Glutamatergic neuron (in vitro differentiated cells): ENCODE measurements at regions not wholly inside any gene's neighbourhood (a gene's known extent, or its start where the extent isn't known, plus 50 kb on each side); places are given as distances from the start of the nearest gene placed in this dataset.

ENCODE experiments used
- DNase-seq: peaks from one replicate; pipeline ENCODE4 v3.0.0; 2022
- H3K27ac Mint-ChIP-seq: one replicate; pipeline ENCODE4 v1.8.0; 2020; ENCODE audit warnings: mild to moderate bottlenecking, mixed read lengths, inconsistent platforms; ENCODE audit not compliant: unreplicated experiment
- H3K27me3 Mint-ChIP-seq: one replicate; pipeline ENCODE4 v1.8.0; 2020; ENCODE audit warnings: mild to moderate bottlenecking, moderate library complexity, mixed read lengths, inconsistent platforms; ENCODE audit not compliant: unreplicated experiment
- H3K36me3 Mint-ChIP-seq: one replicate; pipeline ENCODE4 v1.8.0; 2020; ENCODE audit warnings: mild to moderate bottlenecking, mixed read lengths, inconsistent platforms; ENCODE audit not compliant: unreplicated experiment
- H3K4me1 Mint-ChIP-seq: one replicate; pipeline ENCODE4 v1.8.0; 2020; ENCODE audit warnings: mild to moderate bottlenecking, low read depth, mixed read lengths, inconsistent platforms; ENCODE audit not compliant: unreplicated experiment
- H3K4me3 Mint-ChIP-seq: one replicate; pipeline ENCODE4 v1.8.0; 2020; ENCODE audit warnings: mild to moderate bottlenecking, mixed read lengths, inconsistent platforms; ENCODE audit not compliant: unreplicated experiment
- H3K9me3 Mint-ChIP-seq: one replicate; pipeline ENCODE4 v1.8.0; 2020; ENCODE audit warnings: mild to moderate bottlenecking, moderate library complexity, mixed read lengths, inconsistent platforms; ENCODE audit not compliant: unreplicated experiment
- CTCF ChIP-seq: fragments of 200-600 bp; sonication (generic); IDR thresholded peaks from one replicate; pipeline ENCODE4 v1.5.0; 2021; ENCODE audit not compliant: partially characterized antibody, unreplicated experiment

DNA sequence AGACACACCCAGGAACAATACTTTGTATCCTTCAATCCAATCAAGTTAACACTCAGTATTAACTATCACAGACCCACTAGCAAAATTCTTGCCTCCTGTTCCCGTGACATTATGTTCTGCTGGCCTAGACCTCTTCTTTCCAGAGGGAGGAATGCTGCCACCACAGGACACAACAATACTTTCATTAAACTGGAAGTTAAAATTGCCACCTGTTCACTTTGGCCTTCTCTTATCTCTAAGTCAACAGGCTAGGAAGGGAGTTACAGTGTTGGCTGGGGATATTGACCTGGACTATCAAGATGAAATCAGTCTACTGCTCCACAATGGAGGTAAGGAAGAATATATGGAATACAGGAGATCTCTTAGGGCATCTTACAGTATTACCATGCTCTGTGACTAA lies 1000.4 kb upstream of the GBE1 start:
- no peaks in the 10 kb centered on the region for H3K9me3 Mint-ChIP-seq

DNA sequence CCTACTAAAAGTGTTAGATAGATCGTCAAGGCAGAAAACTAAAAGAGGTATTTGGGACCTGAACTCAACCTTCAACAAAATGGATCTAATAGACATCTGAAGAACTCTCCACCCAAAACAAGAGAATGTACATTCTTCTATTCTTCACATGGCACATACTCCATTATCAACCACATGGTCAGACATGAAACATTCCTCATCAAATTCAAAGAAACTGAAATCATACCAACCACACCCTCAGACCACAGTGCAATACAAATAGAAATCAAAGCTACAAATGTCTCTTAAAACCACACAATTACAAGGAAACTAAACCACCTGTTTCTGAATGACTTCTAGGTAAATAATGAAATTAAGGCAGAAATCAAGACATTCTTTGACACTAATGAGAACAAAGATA lies 984.1 kb upstream of the GBE1 start:
- no peak for DNase-seq
- H3K36me3 Mint-ChIP-seq: no peaks in the 10 kb centered on the region
- H3K4me1 Mint-ChIP-seq: no peaks in the 10 kb centered on the region
- H3K27ac Mint-ChIP-seq: no peak overlapping the region
- no peak overlapping the region for H3K4me3 Mint-ChIP-seq
- no peaks in the 10 kb centered on the region for H3K9me3 Mint-ChIP-seq
- no peaks in the 10 kb centered on the region for H3K27me3 Mint-ChIP-seq
- no peak for TF ChIP-seq CTCF

More for the DNA sequence above, 1000.4 kb upstream of the GBE1 start:
- Mint-ChIP-seq H3K4me1 (no peaks in the 10 kb centered on the region), H3K4me3 (no peak overlapping the region), H3K27me3 (peaks cover 2% of the 10 kb centered on the region), H3K36me3 (no peaks in the 10 kb centered on the region), H3K27ac (no peak overlapping the region)
- DNase-seq: no peak
- no peak for TF ChIP-seq CTCF

DNA sequence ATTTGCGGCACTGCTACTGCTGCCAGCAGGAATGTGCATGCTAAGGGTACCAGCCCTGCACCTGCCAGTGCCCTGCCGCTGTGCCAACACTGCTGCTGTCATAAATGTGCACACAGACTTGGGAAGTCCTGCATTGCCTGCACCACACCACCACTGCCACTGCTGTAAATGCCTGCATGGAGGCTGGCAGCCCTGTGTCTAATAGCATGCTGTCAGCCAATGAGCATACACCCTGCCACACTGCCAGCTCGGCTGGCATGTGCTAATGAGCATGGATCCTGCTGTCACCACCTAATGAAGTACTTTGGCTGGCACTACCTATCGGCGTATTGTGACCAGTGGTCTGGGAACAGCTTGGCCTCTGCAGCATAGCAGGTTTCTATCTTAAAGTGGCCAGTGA lies 981.8 kb upstream of the GBE1 start:
- Mint-ChIP-seq H3K27ac (no peak overlapping the region), H3K9me3 (no peaks in the 10 kb centered on the region), H3K36me3 (no peaks in the 10 kb centered on the region), H3K4me3 (no peak overlapping the region), H3K4me1 (no peaks in the 10 kb centered on the region), H3K27me3 (no peaks in the 10 kb centered on the region)
- DNase-seq: no peak
- no peak for TF ChIP-seq CTCF

DNA sequence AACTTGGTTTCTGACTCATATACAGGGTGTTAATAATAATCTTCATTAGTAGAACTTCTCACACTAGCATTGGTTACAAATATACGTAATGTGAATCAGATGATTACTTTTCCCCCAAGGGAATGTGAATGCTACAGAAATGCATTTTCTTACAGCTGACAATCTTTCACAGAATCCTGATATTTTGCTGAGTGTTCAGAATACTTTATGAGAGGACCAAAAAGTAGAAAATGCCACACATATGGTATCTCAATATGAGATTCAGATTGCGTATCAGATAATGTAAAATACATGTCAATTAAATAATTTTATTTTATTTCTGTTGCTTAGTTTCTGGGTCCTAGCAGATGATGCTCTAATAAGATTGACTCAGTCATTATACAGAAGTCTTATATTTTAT lies 979.9 kb upstream of the GBE1 start:
- no peak for TF ChIP-seq CTCF
- no peaks in the 10 kb centered on the region for H3K4me1 Mint-ChIP-seq
- H3K27me3 Mint-ChIP-seq: no peaks in the 10 kb centered on the region
- H3K4me3 Mint-ChIP-seq: no peak overlapping the region
- H3K9me3 Mint-ChIP-seq: peaks cover 1% of the 10 kb centered on the region
- DNase-seq: no peak
- H3K27ac Mint-ChIP-seq: no peak overlapping the region
- no peaks in the 10 kb centered on the region for H3K36me3 Mint-ChIP-seq

DNA sequence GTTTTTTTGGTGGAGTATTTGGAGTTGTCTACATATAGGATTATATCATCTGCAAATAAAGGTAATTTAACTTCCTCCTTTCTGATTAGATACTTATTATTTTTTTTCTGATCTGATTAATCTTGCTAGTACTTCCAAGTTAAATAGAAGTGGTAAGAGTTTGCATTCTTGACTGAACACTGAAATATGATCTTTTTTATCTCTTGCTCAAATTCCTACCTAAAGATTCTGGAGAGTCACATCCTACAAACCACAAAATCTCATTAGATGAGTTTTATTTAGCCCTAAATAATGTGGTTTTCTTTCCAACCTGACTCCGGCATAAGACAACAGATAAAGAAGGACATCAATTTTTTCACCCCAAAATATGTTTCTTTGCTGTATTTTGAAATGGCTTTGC lies 977.9 kb upstream of the GBE1 start:
- no peaks in the 10 kb centered on the region for H3K36me3 Mint-ChIP-seq
- H3K4me1 Mint-ChIP-seq: no peaks in the 10 kb centered on the region
- no peak for DNase-seq
- H3K27ac Mint-ChIP-seq: no peak overlapping the region
- H3K4me3 Mint-ChIP-seq: no peak overlapping the region
- peaks cover 1% of the 10 kb centered on the region for H3K9me3 Mint-ChIP-seq
- no peaks in the 10 kb centered on the region for H3K27me3 Mint-ChIP-seq
- no peak for TF ChIP-seq CTCF
